ENCODE measurements at regions not wholly inside any gene's neighbourhood (a gene's known extent, or its start where the extent isn't known, plus 50 kb on each side); places are given as distances from the start of the nearest gene placed in this dataset.
A peak's percentile ranks its signal among the peaks of the same experiment; 100 is the strongest.

- DNase-seq (ENCODE audit: low read depth, low spot score): no peak
- no peak for TF ChIP-seq EZH2 (IDR thresholded peaks at IDR 0.05; ENCODE audit: low read length)
- no peak for TF ChIP-seq CTCF (optimal IDR thresholded peaks at IDR 0.05 in 1 of 3, IDR thresholded peaks at IDR 0.05 in 1 of 3, conservative IDR thresholded peaks at IDR 0.05 in 1 of 3; ENCODE audit: extremely low read depth in 1 of 3, insufficient read depth in 2 of 3, low read length in 3 of 3)
- H2AFZ ChIP-seq (ENCODE audit: control insufficient read depth, low read length): no peak overlapping the region
- no peaks in the 10 kb centered on the region for H4K20me1 ChIP-seq (ENCODE audit: control insufficient read depth, extremely low read depth, insufficient read depth, low read length)
- H3K79me2 ChIP-seq (ENCODE audit: control insufficient read depth, insufficient read depth, low read length): no peaks in the 10 kb centered on the region
- no peak overlapping the region for H3K4me3 ChIP-seq (ENCODE audit: control insufficient read depth in 2 of 3, extremely low read depth in 1 of 3, insufficient read depth in 2 of 3, low read depth in 1 of 3, low read length in 3 of 3)
- H3K36me3 ChIP-seq (ENCODE audit: control insufficient read depth in 2 of 2, extremely low read depth in 1 of 2, insufficient read depth in 2 of 2, low read length in 2 of 2): no peaks in the 10 kb centered on the region
- no peaks in the 10 kb centered on the region for H3K4me1 ChIP-seq (ENCODE audit: control insufficient read depth, extremely low read depth, insufficient read depth, low read length)
- no peak for FAIRE-seq
- H3K9me1 ChIP-seq (ENCODE audit: control insufficient read depth, extremely low read depth, insufficient read depth, low read length): no peaks in the 10 kb centered on the region
- no peak overlapping the region for H3K27ac ChIP-seq (ENCODE audit: control insufficient read depth, insufficient read depth, low read length)
- no peaks in the 10 kb centered on the region for H3K9me3 ChIP-seq (ENCODE audit: control insufficient read depth, low read depth, low read length)
- H3K9ac ChIP-seq (ENCODE audit: control insufficient read depth, extremely low read depth, insufficient read depth, low read length): no peak overlapping the region
- no peak overlapping the region for H3K4me2 ChIP-seq (ENCODE audit: control insufficient read depth, extremely low read depth, insufficient read depth, low read depth, low read length)
- H3K27me3 ChIP-seq (ENCODE audit: control insufficient read depth, extremely low read depth, insufficient read depth, low read length): no peaks in the 10 kb centered on the region
- dilution Hi-C loops (cut with MboI; ENCODE audit: extremely low pct_ligation_motif_present, low sequenced_read_pairs): no loop called here
Measured at GRCh38 chr5:124630767-124631704, 115.4 kb downstream of the ZNF608 start.

- FAIRE-seq (peak; percentile 17), DNase-seq (ENCODE audit: low read depth, low spot score) (no peak)
- Histone ChIP-seq H4K20me1 (ENCODE audit: control insufficient read depth, extremely low read depth, insufficient read depth, low read length) (no peaks in the 10 kb centered on the region), H3K9me3 (ENCODE audit: control insufficient read depth, low read depth, low read length) (no peaks in the 10 kb centered on the region), H3K36me3 (ENCODE audit: control insufficient read depth in 2 of 2, extremely low read depth in 1 of 2, insufficient read depth in 2 of 2, low read length in 2 of 2) (no peaks in the 10 kb centered on the region), H3K9ac (ENCODE audit: control insufficient read depth, extremely low read depth, insufficient read depth, low read length) (no peak overlapping the region), H3K79me2 (ENCODE audit: control insufficient read depth, insufficient read depth, low read length) (no peaks in the 10 kb centered on the region), H3K27ac (ENCODE audit: control insufficient read depth, insufficient read depth, low read length) (no peak overlapping the region), H3K4me3 (ENCODE audit: control insufficient read depth in 2 of 3, extremely low read depth in 1 of 3, insufficient read depth in 2 of 3, low read depth in 1 of 3, low read length in 3 of 3) (no peak overlapping the region), H3K4me1 (ENCODE audit: control insufficient read depth, extremely low read depth, insufficient read depth, low read length) (no peaks in the 10 kb centered on the region), H3K4me2 (ENCODE audit: control insufficient read depth, extremely low read depth, insufficient read depth, low read depth, low read length) (no peak overlapping the region), H3K27me3 (ENCODE audit: control insufficient read depth, extremely low read depth, insufficient read depth, low read length) (no peaks in the 10 kb centered on the region), H3K9me1 (ENCODE audit: control insufficient read depth, extremely low read depth, insufficient read depth, low read length) (no peaks in the 10 kb centered on the region), H2AFZ (ENCODE audit: control insufficient read depth, low read length) (no peak overlapping the region)
- TF ChIP-seq EZH2 (IDR thresholded peaks at IDR 0.05; ENCODE audit: low read length) (no peak), CTCF (optimal IDR thresholded peaks at IDR 0.05 in 1 of 3, IDR thresholded peaks at IDR 0.05 in 1 of 3, conservative IDR thresholded peaks at IDR 0.05 in 1 of 3; ENCODE audit: extremely low read depth in 1 of 3, insufficient read depth in 2 of 3, low read length in 3 of 3) (no peak)
- dilution Hi-C loops (cut with MboI; ENCODE audit: extremely low pct_ligation_motif_present, low sequenced_read_pairs): no loop called here
Measured at GRCh38 chr5:124628721-124629596, 117.5 kb downstream of the ZNF608 start.

All from keratinocyte (primary cell).